ENCODE measurements at regions not wholly inside any gene's neighbourhood (a gene's known extent, or its start where the extent isn't known, plus 50 kb on each side); places are given as distances from the start of the nearest gene placed in this dataset.

- CTCF ChIA-PET (ENCODE audit: low intra/inter-chr PET ratio, low total read pairs), result no interaction called here
- no peak overlapping the region for H3K27ac ChIP-seq (ENCODE audit: extremely low read length, insufficient read depth, low read length)
- H3K4me2 ChIP-seq (ENCODE audit: low read depth, low read length), result no peak overlapping the region
- POLR2A ChIA-PET, result no interaction called here
- no peak overlapping the region for H3K9ac ChIP-seq (ENCODE audit: insufficient read depth, low read depth, low read length)
- ATAC-seq (no peak), DNase-seq (ENCODE audit: low spot score) (no peak), FAIRE-seq (no peak)
- no peaks in the 10 kb centered on the region for H4K20me1 ChIP-seq (ENCODE audit: insufficient read depth, low read length)
- in situ Hi-C loops (cut with HindIII; ENCODE audit: extremely low pct_ligation_motif_present, low pct_unique_long_range_greater_than_20kb) (no loop called here), intact Hi-C loops (cut with micrococcal nuclease; ENCODE audit: unreplicated experiment) (no loop called here)
- WGBS (ENCODE audit: low lambda C conversion rate), result 2% methylated on average over 3 of the region's 3 CpGs
- no peaks in the 10 kb centered on the region for H3K9me3 ChIP-seq (ENCODE audit: low read length)
- no peaks in the 10 kb centered on the region for H3K36me3 ChIP-seq (replicated peaks in 1 of 2; ENCODE audit: control insufficient read depth in 1 of 2, insufficient read depth in 2 of 2, low read length in 2 of 2)
- H3K4me3 ChIP-seq (replicated peaks in 1 of 3; ENCODE audit: insufficient read depth in 1 of 3, low read depth in 2 of 3, low read length in 3 of 3), result no peak overlapping the region
- no peak overlapping the region for H2AFZ ChIP-seq (ENCODE audit: low read length)
- H3K27me3 ChIP-seq (ENCODE audit: control insufficient read depth in 1 of 2, insufficient read depth in 2 of 2, low read length in 2 of 2), result no peaks in the 10 kb centered on the region; a peak in 1 of 5 replicates
- no peaks in the 10 kb centered on the region for H3K79me2 ChIP-seq (ENCODE audit: insufficient read depth, low read length)
- no peak for TF ChIP-seq SAFB2 (CRISPR knock-in tag; IDR thresholded peaks at IDR 0.05; ENCODE audit: borderline replicate concordance, low read depth)
- no peak for TF ChIP-seq KDM1A (CRISPR knock-in tag; IDR thresholded peaks at IDR 0.05)
- no peak for TF ChIP-seq HMG20B (CRISPR knock-in tag; conservative IDR thresholded peaks at IDR 0.05)
- TF ChIP-seq KAT2B (IDR thresholded peaks at IDR 0.05; ENCODE audit: borderline replicate concordance, low read depth, low read length), result no peak
- TF ChIP-seq ZFP41 (CRISPR knock-in tag; IDR thresholded peaks at IDR 0.05; ENCODE audit: borderline replicate concordance), result no peak
- TF ChIP-seq TCF7 (IDR thresholded peaks at IDR 0.05; ENCODE audit: low read depth), result no peak
- no peak for TF ChIP-seq RAD51 (IDR thresholded peaks at IDR 0.05; ENCODE audit: borderline replicate concordance)
- no TSS peak for BruUV-seq (replicated peaks)
- H3K4me1 ChIP-seq (ENCODE audit: insufficient read depth, low read length), result no peaks in the 10 kb centered on the region
These were observed 104.2 kb upstream of the RMST start for GRCh38 chr12:97358361-97358760.

GRCh38 chr12:97359021-97359690, 103.4 kb upstream of the RMST start:
- no peak overlapping the region for H3K27ac ChIP-seq (ENCODE audit: extremely low read length, insufficient read depth, low read length)
- no peak for FAIRE-seq
- H4K20me1 ChIP-seq (ENCODE audit: insufficient read depth, low read length), result no peaks in the 10 kb centered on the region
- WGBS (ENCODE audit: low lambda C conversion rate), result 26% methylated on average over 5 of the region's 5 CpGs
- TF ChIP-seq ZBTB20 (CRISPR knock-in tag; IDR thresholded peaks at IDR 0.05; ENCODE audit: borderline replicate concordance, low read depth), result no peak
- no peak for TF ChIP-seq ZNF207 (IDR thresholded peaks at IDR 0.05; ENCODE audit: borderline replicate concordance)
- TF ChIP-seq HOXA5 (CRISPR knock-in tag; IDR thresholded peaks at IDR 0.05), result no peak
- no peak for TF ChIP-seq STAT5B (CRISPR knock-in tag; IDR thresholded peaks at IDR 0.05)
- TF ChIP-seq ZBTB39 (CRISPR knock-in tag; IDR thresholded peaks at IDR 0.05), result no peak
- H3K36me3 ChIP-seq (replicated peaks in 1 of 2; ENCODE audit: control insufficient read depth in 1 of 2, insufficient read depth in 2 of 2, low read length in 2 of 2), result no peaks in the 10 kb centered on the region
- BruUV-seq (replicated peaks), result no TSS peak
- H3K4me3 ChIP-seq (replicated peaks in 1 of 3; ENCODE audit: insufficient read depth in 1 of 3, low read depth in 2 of 3, low read length in 3 of 3), result no peak overlapping the region
- no peak overlapping the region for H3K9ac ChIP-seq (ENCODE audit: insufficient read depth, low read depth, low read length)
- no peak for ATAC-seq
- intact Hi-C loops (cut with micrococcal nuclease; ENCODE audit: unreplicated experiment) (no loop called here), in situ Hi-C loops (cut with HindIII; ENCODE audit: extremely low pct_ligation_motif_present, low pct_unique_long_range_greater_than_20kb) (no loop called here)
- no peak for DNase-seq (ENCODE audit: low spot score)
- POLR2A ChIA-PET, result no interaction called here
- no peaks in the 10 kb centered on the region for H3K9me3 ChIP-seq (ENCODE audit: low read length)
- no peak overlapping the region for H2AFZ ChIP-seq (ENCODE audit: low read length)
- H3K27me3 ChIP-seq (ENCODE audit: control insufficient read depth in 1 of 2, insufficient read depth in 2 of 2, low read length in 2 of 2), result no peaks in the 10 kb centered on the region; a peak in 1 of 5 replicates
- H3K4me2 ChIP-seq (ENCODE audit: low read depth, low read length), result no peak overlapping the region
- H3K79me2 ChIP-seq (ENCODE audit: insufficient read depth, low read length), result no peaks in the 10 kb centered on the region
- H3K4me1 ChIP-seq (ENCODE audit: insufficient read depth, low read length), result no peaks in the 10 kb centered on the region
- CTCF ChIA-PET (ENCODE audit: low intra/inter-chr PET ratio, low total read pairs), result no interaction called here
